ENCODE measurements at regions not wholly inside any gene's neighbourhood (a gene's known extent, or its start where the extent isn't known, plus 50 kb on each side); places are given as distances from the start of the nearest gene placed in this dataset.

GRCh38 chr7:81235997-81236396 is 317.1 kb upstream of the SEMA3C start:
- peaks cover 0 to 19% (median 2%) of the 10 kb centered on the region in 4 donors for H3K4me1 ChIP-seq
- H3K9me3 ChIP-seq = no peaks in the 10 kb centered on the region
- intact Hi-C loops (cut with DNase I; ENCODE audit: low total_unique reads) = no loop called here
- no peaks in the 10 kb centered on the region for H3K27me3 ChIP-seq
- TF ChIP-seq POLR2AphosphoS5 (IDR thresholded peaks at IDR 0.05) = no peak
- no peak overlapping the region for H3K27ac ChIP-seq
- H3K4me3 ChIP-seq = no peak overlapping the region
- DNase-seq = no peak
- H3K36me3 ChIP-seq = no peaks in the 10 kb centered on the region
- WGBS, 5 donors = 75 to 86% (median 78%) methylated on average over 5 of the region's 5 CpGs

- Histone ChIP-seq H3K36me3 (no peaks in the 10 kb centered on the region), H3K27me3 (no peaks in the 10 kb centered on the region), H3K4me1 (peaks cover 0 to 19% (median 2%) of the 10 kb centered on the region in 4 donors), H3K9me3 (no peaks in the 10 kb centered on the region), H3K27ac (no peak overlapping the region), H3K4me3 (no peak overlapping the region)
- intact Hi-C loops (cut with DNase I; ENCODE audit: low total_unique reads) = no loop called here
- 59 to 89% (median 77%) methylated on average over 1 of the region's 1 CpG for WGBS, 5 donors
- TF ChIP-seq POLR2AphosphoS5 (IDR thresholded peaks at IDR 0.05) (no peak), CTCF (IDR thresholded peaks at IDR 0.05) (no peak), EP300 (IDR thresholded peaks at IDR 0.05) (no peak), POLR2A (IDR thresholded peaks at IDR 0.05) (no peak)
- no peak for DNase-seq
Measured at GRCh38 chr7:81234896-81235295, 316.0 kb upstream of the SEMA3C start.

GRCh38 chr7:81233208-81233940 is 314.5 kb upstream of the SEMA3C start:
- no peaks in the 10 kb centered on the region for H3K36me3 ChIP-seq
- H3K27ac ChIP-seq = no peak overlapping the region
- no peak for DNase-seq
- H3K9me3 ChIP-seq = no peaks in the 10 kb centered on the region
- TF ChIP-seq EP300 (IDR thresholded peaks at IDR 0.05) (no peak), CTCF (IDR thresholded peaks at IDR 0.05) (no peak), POLR2A (IDR thresholded peaks at IDR 0.05) (no peak), POLR2AphosphoS5 (IDR thresholded peaks at IDR 0.05) (no peak)
- WGBS, 5 donors = 78 to 93% (median 91%) methylated on average over 7 to 11 of the region's 11 CpGs
- H3K27me3 ChIP-seq = no peaks in the 10 kb centered on the region
- intact Hi-C loops (cut with DNase I; ENCODE audit: low total_unique reads) = no loop called here
- H3K4me3 ChIP-seq = no peak overlapping the region
- H3K4me1 ChIP-seq = peaks cover 0 to 19% (median 2%) of the 10 kb centered on the region in 4 donors

GRCh38 chr7:81232084-81232799 is 313.4 kb upstream of the SEMA3C start:
- intact Hi-C loops (cut with DNase I; ENCODE audit: low total_unique reads) = no loop called here
- TF ChIP-seq EP300 (IDR thresholded peaks at IDR 0.05) (no peak), POLR2AphosphoS5 (IDR thresholded peaks at IDR 0.05) (peak in 1 of 3 donors; percentile 10)
- 31 to 47% (median 44%) methylated on average over 5 to 8 of the region's 8 CpGs for WGBS, 5 donors
- Histone ChIP-seq H3K4me1 (peaks cover 0 to 19% (median 2%) of the 10 kb centered on the region in 4 donors), H3K27ac (peak overlapping the region in 1 of 5 donors; percentile 17), H3K36me3 (no peaks in the 10 kb centered on the region), H3K27me3 (no peaks in the 10 kb centered on the region), H3K9me3 (no peaks in the 10 kb centered on the region), H3K4me3 (no peak overlapping the region)
- peak; percentile 26 to 88 for DNase-seq

- WGBS, 5 donors = 45 to 61% (median 49%) methylated on average over 5 of the region's 5 CpGs
- Histone ChIP-seq H3K27me3 (no peaks in the 10 kb centered on the region), H3K27ac (peak overlapping the region in 1 of 5 donors; percentile 17), H3K36me3 (no peaks in the 10 kb centered on the region), H3K4me1 (peaks cover 0 to 19% (median 2%) of the 10 kb centered on the region in 4 donors), H3K9me3 (no peaks in the 10 kb centered on the region), H3K4me3 (no peak overlapping the region)
- TF ChIP-seq CTCF (IDR thresholded peaks at IDR 0.05) (no peak), EP300 (IDR thresholded peaks at IDR 0.05) (no peak), POLR2AphosphoS5 (IDR thresholded peaks at IDR 0.05) (no peak), POLR2A (IDR thresholded peaks at IDR 0.05) (no peak)
- intact Hi-C loops (cut with DNase I; ENCODE audit: low total_unique reads) = no loop called here
- DNase-seq = peak in 1 of 2 donors; percentile 23
Measured at GRCh38 chr7:81231301-81231838, 312.5 kb upstream of the SEMA3C start.
